ENCODE measurements at regions not wholly inside any gene's neighbourhood (a gene's known extent, or its start where the extent isn't known, plus 50 kb on each side); places are given as distances from the start of the nearest gene placed in this dataset.

- Mint-ChIP-seq H3K9me3 (ENCODE audit: unreplicated experiment) (peaks cover 30% of the 10 kb centered on the region), H3K27ac (ENCODE audit: low read depth, unreplicated experiment) (no peak overlapping the region), H3K4me3 (ENCODE audit: unreplicated experiment) (no peak overlapping the region), H3K36me3 (ENCODE audit: insufficient read depth, unreplicated experiment) (no peaks in the 10 kb centered on the region), H3K4me1 (ENCODE audit: insufficient read depth, unreplicated experiment) (no peaks in the 10 kb centered on the region), H3K27me3 (ENCODE audit: insufficient read depth, unreplicated experiment) (no peaks in the 10 kb centered on the region)
- intact Hi-C loops (cut with micrococcal nuclease) = no loop called here
- POLR2A ChIA-PET = no interaction called here
- DNase-seq (ENCODE audit: unreplicated experiment) = no peak
- TF ChIP-seq CTCF (IDR thresholded peaks at IDR 0.05; ENCODE audit: unreplicated experiment) = no peak
- CTCF ChIA-PET = no interaction called here
- no TSS peak for BruUV-seq (replicated peaks)
Observed at GRCh38 chr16:17589898-17590297, 119.1 kb upstream of the XYLT1 start.

GRCh38 chr16:17585449-17586074 is 114.8 kb upstream of the XYLT1 start:
- no peaks in the 10 kb centered on the region for H3K36me3 Mint-ChIP-seq (ENCODE audit: insufficient read depth, unreplicated experiment)
- CTCF ChIA-PET = interaction anchor here (0.5 kb wide), 1 partner anchor 18 kb away, joined by 3 read pairs; no protein-coding TSS in a partner anchor
- BruUV-seq (replicated peaks) = no TSS peak
- H3K4me3 Mint-ChIP-seq (ENCODE audit: unreplicated experiment) = no peak overlapping the region
- no peak for DNase-seq (ENCODE audit: unreplicated experiment)
- H3K27ac Mint-ChIP-seq (ENCODE audit: low read depth, unreplicated experiment) = no peak overlapping the region
- no peak for TF ChIP-seq CTCF (IDR thresholded peaks at IDR 0.05; ENCODE audit: unreplicated experiment)
- H3K4me1 Mint-ChIP-seq (ENCODE audit: insufficient read depth, unreplicated experiment) = no peaks in the 10 kb centered on the region
- H3K9me3 Mint-ChIP-seq (ENCODE audit: unreplicated experiment) = peaks cover 43% of the 10 kb centered on the region
- no peaks in the 10 kb centered on the region for H3K27me3 Mint-ChIP-seq (ENCODE audit: insufficient read depth, unreplicated experiment)
- intact Hi-C loops (cut with micrococcal nuclease) = no loop called here
- POLR2A ChIA-PET = no interaction called here

DNA sequence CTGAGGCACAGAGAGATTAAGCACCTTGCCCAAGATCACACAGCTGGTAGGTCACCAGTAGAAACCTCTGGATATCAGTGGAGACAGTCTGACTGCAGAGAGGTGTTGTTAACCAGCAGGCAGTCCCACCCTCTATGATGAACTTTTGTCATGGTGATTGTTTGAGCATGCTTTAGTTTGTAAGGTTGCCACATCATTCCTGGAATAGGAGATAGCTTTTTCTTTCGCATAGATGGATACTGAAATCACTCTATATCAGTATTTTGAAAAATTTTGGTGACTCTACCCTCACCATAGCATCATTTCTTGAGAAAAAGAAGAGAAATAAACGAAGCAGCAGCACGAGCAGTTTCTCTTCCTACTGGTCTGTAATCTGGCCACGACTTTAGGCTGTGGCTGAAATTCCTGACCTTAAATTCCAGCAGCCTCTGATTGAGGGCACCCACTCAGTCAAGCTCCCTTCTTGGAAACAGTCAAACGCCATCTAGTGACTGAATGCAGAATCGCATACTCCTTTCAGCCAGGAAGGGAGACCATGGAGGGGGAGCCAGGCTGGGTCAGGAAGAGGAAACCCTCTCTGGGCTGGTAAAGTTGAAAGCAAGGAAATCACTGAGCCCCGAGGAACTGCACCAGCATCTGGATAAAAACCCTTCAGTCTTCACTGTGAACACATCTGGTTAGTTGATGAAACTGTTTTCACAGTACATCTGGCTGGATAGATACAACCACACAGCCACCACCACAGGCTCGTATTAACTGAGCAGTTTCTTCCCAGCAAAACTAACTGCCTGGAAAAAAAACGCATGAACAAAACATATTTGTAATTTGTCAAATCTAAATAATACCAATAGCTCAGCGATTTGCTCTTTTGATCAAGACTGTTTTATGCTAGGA is 108.5 kb upstream of the XYLT1 start:
- BruUV-seq (replicated peaks) = no TSS peak
- Mint-ChIP-seq H3K36me3 (ENCODE audit: insufficient read depth, unreplicated experiment) (no peaks in the 10 kb centered on the region), H3K27ac (ENCODE audit: low read depth, unreplicated experiment) (no peak overlapping the region), H3K27me3 (ENCODE audit: insufficient read depth, unreplicated experiment) (no peaks in the 10 kb centered on the region), H3K9me3 (ENCODE audit: unreplicated experiment) (peaks cover 30% of the 10 kb centered on the region), H3K4me1 (ENCODE audit: insufficient read depth, unreplicated experiment) (no peaks in the 10 kb centered on the region), H3K4me3 (ENCODE audit: unreplicated experiment) (no peak overlapping the region)
- peak; percentile 61 for DNase-seq (ENCODE audit: unreplicated experiment)
- POLR2A ChIA-PET = no interaction called here
- intact Hi-C loops (cut with micrococcal nuclease) = no loop called here
- CTCF ChIA-PET = interaction anchor here (0.6 to 0.9 kb wide), 4 partner anchors 23 to 694 kb away, joined by 3 to 4 read pairs (median 3); no protein-coding TSS in a partner anchor
- peak; percentile 28 for TF ChIP-seq CTCF (IDR thresholded peaks at IDR 0.05; ENCODE audit: unreplicated experiment)

GRCh38 chr16:17574256-17574655 is 103.5 kb upstream of the XYLT1 start:
- no peak for DNase-seq (ENCODE audit: unreplicated experiment)
- H3K36me3 Mint-ChIP-seq (ENCODE audit: insufficient read depth, unreplicated experiment) = no peaks in the 10 kb centered on the region
- peaks cover 25% of the 10 kb centered on the region for H3K9me3 Mint-ChIP-seq (ENCODE audit: unreplicated experiment)
- intact Hi-C loops (cut with micrococcal nuclease) = no loop called here
- H3K27ac Mint-ChIP-seq (ENCODE audit: low read depth, unreplicated experiment) = no peak overlapping the region
- no peaks in the 10 kb centered on the region for H3K27me3 Mint-ChIP-seq (ENCODE audit: insufficient read depth, unreplicated experiment)
- TF ChIP-seq CTCF (IDR thresholded peaks at IDR 0.05; ENCODE audit: unreplicated experiment) = no peak
- BruUV-seq (replicated peaks) = no TSS peak
- POLR2A ChIA-PET = no interaction called here
- H3K4me3 Mint-ChIP-seq (ENCODE audit: unreplicated experiment) = no peak overlapping the region
- CTCF ChIA-PET = no interaction called here
- no peaks in the 10 kb centered on the region for H3K4me1 Mint-ChIP-seq (ENCODE audit: insufficient read depth, unreplicated experiment)

All from MCF 10A (cell line).